ENCODE measurements at regions not wholly inside any gene's neighbourhood (a gene's known extent, or its start where the extent isn't known, plus 50 kb on each side); places are given as distances from the start of the nearest gene placed in this dataset.

DNA sequence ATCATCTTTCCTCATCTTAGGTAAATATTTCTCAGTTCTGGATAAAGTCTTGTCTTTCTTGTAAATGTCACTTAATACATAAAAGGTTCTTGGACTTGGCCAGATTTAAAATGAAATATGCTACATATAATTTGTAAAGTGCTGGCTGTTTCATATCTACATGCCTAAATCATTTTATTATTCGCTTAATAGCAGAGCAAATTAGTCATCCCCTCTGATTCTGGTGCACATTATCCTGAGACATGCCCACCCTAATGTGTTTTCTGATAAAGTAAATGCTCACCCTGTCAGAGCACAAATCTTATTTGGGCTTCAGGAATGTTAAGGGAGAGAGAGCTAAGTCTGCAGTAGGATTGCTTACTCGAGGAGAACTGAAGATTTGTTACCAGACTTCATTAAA is 166.5 kb upstream of the IZUMO3 start:
- Mint-ChIP-seq H3K9me3 (ENCODE audit: low read depth) (no peaks in the 10 kb centered on the region), H3K27me3 (ENCODE audit: low read depth) (no peaks in the 10 kb centered on the region), H3K4me3 (ENCODE audit: unreplicated experiment) (no peak overlapping the region), H3K27ac (ENCODE audit: unreplicated experiment) (no peak overlapping the region), H3K36me3 (ENCODE audit: low read depth) (no peaks in the 10 kb centered on the region), H3K4me1 (ENCODE audit: low read depth) (no peaks in the 10 kb centered on the region)
- TF ChIP-seq, protein P1, sequence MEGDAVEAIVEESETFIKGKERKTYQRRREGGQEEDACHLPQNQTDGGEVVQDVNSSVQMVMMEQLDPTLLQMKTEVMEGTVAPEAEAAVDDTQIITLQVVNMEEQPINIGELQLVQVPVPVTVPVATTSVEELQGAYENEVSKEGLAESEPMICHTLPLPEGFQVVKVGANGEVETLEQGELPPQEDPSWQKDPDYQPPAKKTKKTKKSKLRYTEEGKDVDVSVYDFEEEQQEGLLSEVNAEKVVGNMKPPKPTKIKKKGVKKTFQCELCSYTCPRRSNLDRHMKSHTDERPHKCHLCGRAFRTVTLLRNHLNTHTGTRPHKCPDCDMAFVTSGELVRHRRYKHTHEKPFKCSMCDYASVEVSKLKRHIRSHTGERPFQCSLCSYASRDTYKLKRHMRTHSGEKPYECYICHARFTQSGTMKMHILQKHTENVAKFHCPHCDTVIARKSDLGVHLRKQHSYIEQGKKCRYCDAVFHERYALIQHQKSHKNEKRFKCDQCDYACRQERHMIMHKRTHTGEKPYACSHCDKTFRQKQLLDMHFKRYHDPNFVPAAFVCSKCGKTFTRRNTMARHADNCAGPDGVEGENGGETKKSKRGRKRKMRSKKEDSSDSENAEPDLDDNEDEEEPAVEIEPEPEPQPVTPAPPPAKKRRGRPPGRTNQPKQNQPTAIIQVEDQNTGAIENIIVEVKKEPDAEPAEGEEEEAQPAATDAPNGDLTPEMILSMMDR (IDR thresholded peaks at IDR 0.05), result no peak
- DNase-seq (ENCODE audit: low spot score), result no peak

DNA sequence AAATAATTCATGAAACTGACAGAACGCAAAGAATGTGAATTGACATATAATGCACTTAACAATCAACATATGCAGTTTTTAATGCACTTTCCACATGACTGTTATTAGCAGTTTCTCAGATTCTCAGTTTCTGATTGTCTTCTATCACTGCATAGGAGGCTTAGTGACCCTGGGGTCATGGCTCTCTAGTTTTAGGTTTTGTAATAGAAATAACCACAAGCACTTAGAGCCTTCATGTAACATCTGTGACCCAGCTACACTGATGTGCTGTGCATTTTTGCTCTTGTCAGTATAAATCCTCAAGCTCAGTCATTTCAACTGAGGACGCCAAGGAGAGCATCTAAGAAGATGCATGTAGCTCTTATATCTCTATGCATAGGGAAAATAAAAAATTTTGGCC is 163.1 kb upstream of the IZUMO3 start:
- no peak for DNase-seq (ENCODE audit: low spot score)
- no peak overlapping the region for H3K4me3 Mint-ChIP-seq (ENCODE audit: unreplicated experiment)
- H3K4me1 Mint-ChIP-seq (ENCODE audit: low read depth), result no peaks in the 10 kb centered on the region
- no peaks in the 10 kb centered on the region for H3K36me3 Mint-ChIP-seq (ENCODE audit: low read depth)
- TF ChIP-seq, protein P1 (IDR thresholded peaks at IDR 0.05), result no peak
- H3K9me3 Mint-ChIP-seq (ENCODE audit: low read depth), result no peaks in the 10 kb centered on the region
- no peaks in the 10 kb centered on the region for H3K27me3 Mint-ChIP-seq (ENCODE audit: low read depth)
- no peak overlapping the region for H3K27ac Mint-ChIP-seq (ENCODE audit: unreplicated experiment)

- Mint-ChIP-seq H3K4me1 (ENCODE audit: low read depth) (no peaks in the 10 kb centered on the region), H3K9me3 (ENCODE audit: low read depth) (peaks cover 6% of the 10 kb centered on the region), H3K27me3 (ENCODE audit: low read depth) (no peaks in the 10 kb centered on the region), H3K4me3 (ENCODE audit: unreplicated experiment) (no peak overlapping the region), H3K27ac (ENCODE audit: unreplicated experiment) (no peak overlapping the region), H3K36me3 (ENCODE audit: low read depth) (no peaks in the 10 kb centered on the region)
- no peak for DNase-seq (ENCODE audit: low spot score)
- TF ChIP-seq, protein P1 (IDR thresholded peaks at IDR 0.05), result no peak
Observed at GRCh38 chr9:24698881-24699518, 153.3 kb upstream of the IZUMO3 start.

- Mint-ChIP-seq H3K4me3 (ENCODE audit: unreplicated experiment) (no peak overlapping the region), H3K27me3 (ENCODE audit: low read depth) (no peaks in the 10 kb centered on the region), H3K4me1 (ENCODE audit: low read depth) (no peaks in the 10 kb centered on the region), H3K27ac (ENCODE audit: unreplicated experiment) (no peak overlapping the region), H3K9me3 (ENCODE audit: low read depth) (peaks cover 13% of the 10 kb centered on the region), H3K36me3 (ENCODE audit: low read depth) (peaks cover 1% of the 10 kb centered on the region)
- TF ChIP-seq, protein P1 (IDR thresholded peaks at IDR 0.05), result no peak
- DNase-seq (ENCODE audit: low spot score), result no peak
Observed at GRCh38 chr9:24672336-24672735, 126.6 kb upstream of the IZUMO3 start.

DNA sequence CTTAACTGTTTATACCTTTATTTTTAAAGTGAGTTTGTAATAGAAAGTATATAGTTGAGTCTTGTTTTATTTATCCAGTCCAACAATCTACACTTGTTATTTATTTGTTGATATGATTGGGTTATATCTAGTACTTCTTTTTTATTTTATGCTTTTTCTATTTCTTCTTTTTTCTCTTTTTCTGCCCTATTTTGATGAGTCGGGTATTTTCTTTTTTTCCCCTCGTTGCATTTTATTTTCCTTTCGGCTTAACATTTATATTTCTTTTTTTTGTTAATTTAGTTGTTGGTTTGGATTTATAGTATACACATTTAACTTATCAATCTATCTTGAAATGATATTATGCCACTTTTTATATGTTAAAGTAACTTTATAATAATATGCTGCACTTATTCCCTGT is 111.7 kb upstream of the IZUMO3 start:
- H3K4me3 Mint-ChIP-seq (ENCODE audit: unreplicated experiment), result no peak overlapping the region
- H3K27me3 Mint-ChIP-seq (ENCODE audit: low read depth), result no peaks in the 10 kb centered on the region

More for the DNA sequence above, 111.7 kb upstream of the IZUMO3 start:
- no peak for DNase-seq (ENCODE audit: low spot score)
- TF ChIP-seq, protein P1 (IDR thresholded peaks at IDR 0.05), result no peak
- Mint-ChIP-seq H3K27ac (ENCODE audit: unreplicated experiment) (no peak overlapping the region), H3K9me3 (ENCODE audit: low read depth) (peaks cover 30% of the 10 kb centered on the region), H3K4me1 (ENCODE audit: low read depth) (no peaks in the 10 kb centered on the region), H3K36me3 (ENCODE audit: low read depth) (no peaks in the 10 kb centered on the region)
